ENCODE measurements at regions not wholly inside any gene's neighbourhood (a gene's known extent, or its start where the extent isn't known, plus 50 kb on each side); places are given as distances from the start of the nearest gene placed in this dataset.
"Not testable (repeated sequence)": the region's sequence is repeated elsewhere in the genome, so short reads cannot be mapped to it uniquely, and the experiment has no call there.

DNA sequence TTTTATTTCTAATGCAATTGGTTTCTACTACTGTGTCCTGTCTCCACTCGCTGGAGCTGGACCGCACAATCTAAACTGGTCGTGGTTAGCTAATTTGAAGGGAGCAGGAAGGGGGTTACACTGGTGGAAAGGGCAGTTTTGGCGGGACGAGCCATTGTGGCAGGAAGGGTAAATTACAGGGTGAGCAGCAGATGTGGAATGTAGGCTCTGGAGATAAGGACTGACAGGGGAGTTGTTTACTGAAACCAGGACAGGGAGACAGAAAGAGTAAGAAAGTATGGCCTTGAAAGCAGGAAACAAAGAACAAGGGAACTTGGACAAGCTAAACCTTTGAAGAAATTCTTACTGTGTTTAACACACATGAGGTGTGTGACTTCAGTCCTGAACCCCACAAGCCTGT, 147.8 kb downstream of the ATXN7L3B start:
- no peak for DNase-seq (ENCODE audit: low spot score)

GRCh38 chr12:74689071-74689655, 151.5 kb downstream of the ATXN7L3B start:
- DNase-seq (ENCODE audit: low spot score), result no peak

GRCh38 chr12:74689929-74690328, 152.3 kb downstream of the ATXN7L3B start:
- DNase-seq (ENCODE audit: low spot score), result no peak

GRCh38 chr12:74719447-74719846, 181.8 kb downstream of the ATXN7L3B start:
- DNase-seq (ENCODE audit: low spot score), result no peak

GRCh38 chr12:74722709-74723108, 185.1 kb downstream of the ATXN7L3B start:
- DNase-seq (ENCODE audit: low spot score), result no peak

DNA sequence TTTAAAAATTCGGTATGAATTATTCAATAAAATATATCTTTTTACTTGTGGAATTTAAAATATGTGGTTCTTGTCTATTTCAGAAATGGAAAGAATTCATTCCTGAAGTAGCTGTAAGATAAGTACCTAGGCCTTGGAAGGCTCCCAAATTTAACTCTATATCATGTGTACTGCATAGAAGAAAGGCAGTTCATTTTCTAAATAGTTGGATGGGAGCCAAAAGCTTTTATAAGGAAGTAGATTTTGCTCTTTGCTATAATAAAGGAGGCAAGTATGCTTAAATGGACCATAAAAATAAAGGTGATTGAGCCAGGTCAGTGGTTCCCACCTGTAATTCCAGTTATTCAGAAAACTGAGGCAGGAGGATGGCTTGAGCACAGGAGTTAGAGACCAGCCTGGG, 187.5 kb downstream of the ATXN7L3B start:
- DNase-seq (ENCODE audit: low spot score), result no peak

DNA sequence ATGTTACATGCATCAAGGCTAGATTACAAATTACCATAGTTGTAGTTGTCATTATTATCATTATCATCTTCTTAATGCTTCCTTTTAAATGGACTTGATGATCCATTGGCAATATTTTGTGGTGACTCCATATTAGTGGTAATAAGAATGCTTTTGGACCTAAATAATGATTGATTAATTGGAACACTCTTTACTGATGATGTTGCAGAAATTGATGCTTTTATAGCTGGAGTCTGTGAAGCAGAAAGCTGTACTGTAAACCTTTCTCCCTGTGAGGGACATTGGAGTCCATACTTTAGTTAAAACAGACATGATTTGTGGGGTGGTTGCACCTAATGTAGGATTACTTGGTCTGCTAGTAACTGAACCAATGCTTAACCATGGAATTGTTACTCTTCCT, 190.4 kb downstream of the ATXN7L3B start:
- no peak for DNase-seq (ENCODE audit: low spot score)

- no peak for DNase-seq (ENCODE audit: low spot score)
Observed at GRCh38 chr12:74732164-74732784, 194.6 kb downstream of the ATXN7L3B start.

DNA sequence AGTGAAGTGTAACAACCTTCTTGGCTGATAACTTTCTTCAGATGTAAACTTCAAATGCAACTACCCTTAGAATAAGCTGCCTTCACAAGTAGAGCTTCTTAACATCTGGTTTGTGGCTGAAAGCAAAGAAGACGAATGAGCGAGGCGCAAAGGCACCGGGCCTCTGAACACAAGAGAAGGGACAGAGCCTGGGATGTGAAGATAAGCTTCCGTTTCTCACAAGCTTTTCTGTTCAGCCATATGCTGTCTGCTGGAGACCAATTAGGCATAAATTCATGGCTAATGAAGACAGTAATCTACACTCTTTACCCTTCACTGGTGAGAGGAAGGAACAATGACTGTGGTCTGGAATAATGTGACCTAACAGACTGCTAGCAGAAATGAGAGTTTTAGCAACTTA, 195.2 kb downstream of the ATXN7L3B start:
- no peak for DNase-seq (ENCODE audit: low spot score)

- no peak for DNase-seq (ENCODE audit: low spot score)
Observed at GRCh38 chr12:74741112-74741511, 203.5 kb downstream of the ATXN7L3B start.

- no peak for DNase-seq (ENCODE audit: low spot score)
Observed at GRCh38 chr12:74747305-74747704, 209.7 kb downstream of the ATXN7L3B start.

DNA sequence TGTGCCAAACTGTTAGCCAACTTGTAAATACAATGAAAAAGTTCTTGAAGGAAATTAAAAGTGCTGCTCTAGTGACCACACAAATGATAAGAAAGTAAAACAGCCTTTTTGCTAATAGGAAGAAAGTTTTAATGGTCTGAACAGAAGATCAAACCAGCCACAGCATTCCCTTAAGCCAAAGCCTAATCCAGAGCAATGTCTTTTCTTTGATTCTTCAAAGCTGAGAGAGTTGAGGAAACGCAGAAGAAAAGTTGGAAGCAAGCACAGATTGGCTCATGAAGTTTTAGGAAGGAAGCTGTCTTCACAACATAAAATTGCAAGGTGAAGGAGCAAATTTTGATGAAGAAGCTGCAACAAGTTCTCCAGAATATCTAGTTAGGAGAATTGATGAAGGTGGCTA, 213.8 kb downstream of the ATXN7L3B start:
- no peak for DNase-seq (ENCODE audit: low spot score)

- no peak for DNase-seq (ENCODE audit: low spot score)
Observed at GRCh38 chr12:74752215-74752614, 214.6 kb downstream of the ATXN7L3B start.

- DNase-seq (ENCODE audit: low spot score), result no peak
Observed at GRCh38 chr12:74770552-74770951, 232.9 kb downstream of the ATXN7L3B start.

GRCh38 chr12:74775276-74775675, 237.6 kb downstream of the ATXN7L3B start:
- DNase-seq (ENCODE audit: low spot score), result no peak

- DNase-seq (ENCODE audit: low spot score), result no peak
Observed at GRCh38 chr12:74776378-74776777, 238.7 kb downstream of the ATXN7L3B start.

GRCh38 chr12:74780182-74780849, 242.7 kb downstream of the ATXN7L3B start:
- DNase-seq (ENCODE audit: low spot score), result no peak

DNA sequence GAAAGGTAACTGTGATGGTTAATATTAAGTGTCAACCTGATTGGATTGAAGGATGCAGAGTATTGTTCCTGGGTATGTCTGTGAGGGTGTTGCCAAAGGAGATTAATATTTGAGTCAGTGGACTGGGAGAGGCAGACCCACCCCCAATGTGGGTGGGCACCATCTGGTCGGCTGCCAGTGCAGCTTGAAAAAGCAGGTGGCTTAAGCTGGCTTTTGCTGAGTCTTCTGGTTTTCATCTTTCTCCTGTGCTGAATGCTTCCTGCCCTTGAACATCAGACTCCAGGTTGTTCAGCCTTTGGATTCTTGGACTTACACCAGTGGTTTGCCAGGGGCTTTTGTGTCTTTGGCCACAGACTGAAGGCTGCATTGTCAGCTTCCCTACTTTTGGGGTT, 243.2 kb downstream of the ATXN7L3B start:
- not testable (repeated sequence) for DNase-seq (ENCODE audit: low spot score)

DNA sequence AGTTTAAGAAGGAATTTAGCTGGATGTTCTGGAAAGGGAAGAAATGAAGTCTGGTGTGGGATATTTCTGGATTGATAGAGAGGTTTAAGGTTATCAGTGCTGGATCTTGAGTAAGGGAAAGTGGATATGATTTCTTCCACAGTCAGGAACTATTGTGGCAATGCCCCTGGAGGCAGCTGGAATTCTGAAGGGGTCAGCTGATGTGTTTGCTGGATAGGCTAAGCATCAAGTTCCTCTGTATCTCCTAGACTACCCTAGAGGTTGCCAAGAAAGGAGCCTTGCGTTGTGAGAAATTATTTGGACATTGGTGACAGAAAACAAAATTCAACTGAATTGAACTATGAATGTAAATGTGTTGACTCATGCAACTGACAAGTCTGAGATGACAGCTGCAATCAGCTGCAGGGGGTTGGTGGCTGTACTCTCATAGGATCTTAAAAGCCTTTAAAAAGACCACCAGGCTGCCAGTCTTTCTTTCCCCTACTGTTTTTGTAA, 244.4 kb downstream of the ATXN7L3B start:
- no peak for DNase-seq (ENCODE audit: low spot score)

GRCh38 chr12:74790931-74791330, 253.3 kb downstream of the ATXN7L3B start:
- DNase-seq (ENCODE audit: low spot score), result no peak

DNA sequence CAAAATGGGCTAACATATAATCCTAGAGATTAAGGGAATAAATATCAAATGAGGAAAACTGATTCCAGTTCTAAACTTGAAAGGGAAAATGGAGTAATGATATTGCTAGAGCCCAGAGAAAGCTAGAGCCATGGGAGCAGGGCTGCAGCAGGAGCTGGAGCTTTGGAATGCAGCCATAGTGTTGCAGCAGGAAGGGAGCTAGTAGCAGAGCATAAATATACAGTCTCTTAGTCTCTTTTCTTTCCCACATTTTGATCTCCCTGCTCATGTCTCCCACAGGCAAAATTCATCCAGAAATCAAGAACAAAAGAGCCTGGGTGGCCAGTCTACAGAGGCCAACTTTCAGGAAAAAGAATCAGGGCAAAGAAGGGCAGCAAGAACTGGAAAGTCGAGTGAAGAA, 253.7 kb downstream of the ATXN7L3B start:
- no peak for DNase-seq (ENCODE audit: low spot score)

DNA sequence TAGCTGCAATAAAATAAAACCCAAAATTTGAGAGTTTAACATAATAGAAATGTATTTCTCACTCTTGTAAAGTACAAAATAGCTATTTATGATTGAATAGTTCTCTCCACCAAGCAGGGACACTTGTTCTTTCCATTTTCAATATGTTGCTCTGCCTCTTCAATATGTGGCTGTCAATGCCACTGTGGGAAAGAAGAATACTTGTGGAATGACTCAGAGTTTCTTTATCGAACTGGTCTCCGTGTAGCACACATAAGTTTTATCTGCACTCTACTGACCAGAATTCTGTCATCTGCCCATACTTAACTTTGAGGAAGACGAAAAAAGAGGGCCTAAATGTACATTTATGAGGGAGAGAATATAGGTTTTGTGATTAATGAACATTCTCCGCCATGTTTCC, 256.9 kb downstream of the ATXN7L3B start:
- no peak for DNase-seq (ENCODE audit: low spot score)

DNA sequence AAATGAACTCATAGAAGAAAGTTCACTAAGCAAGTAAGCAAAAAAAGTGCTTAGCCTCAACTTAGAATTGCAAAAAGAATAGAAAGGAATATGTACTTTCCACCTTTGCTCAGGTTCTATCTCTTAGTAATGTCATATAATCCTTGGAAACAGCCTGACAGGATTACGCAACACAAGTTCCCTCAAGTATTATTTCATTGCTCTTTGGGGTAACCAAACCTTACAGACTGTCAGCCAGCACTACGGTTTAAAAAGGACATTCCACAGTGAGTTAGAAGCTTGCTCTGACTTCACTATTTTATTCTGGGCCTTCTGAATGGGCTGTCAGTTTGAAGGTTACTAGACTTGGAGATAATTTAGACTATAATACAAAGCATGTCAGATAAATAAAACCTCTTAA, 264.0 kb downstream of the ATXN7L3B start:
- DNase-seq (ENCODE audit: low spot score), result no peak
